Left ventricle myocardium superior (tissue), 1 donor: ENCODE measurements at regions not wholly inside any gene's neighbourhood (a gene's known extent, or its start where the extent isn't known, plus 50 kb on each side); places are given as distances from the start of the nearest gene placed in this dataset.

Source experiments
- ATAC-seq: fragments of 200-7000 bp; cut with Tn5 transposase; one replicate; pipeline ENCODE4 v1.9.1; 2020; ENCODE audit warnings: mild to moderate bottlenecking, moderate library complexity
- DNase-seq: peaks from one replicate; pipeline ENCODE4 v3.0.0-alpha.2; 2020
- intact Hi-C: fragments of 100-400 bp; cut with micrococcal nuclease; formaldehyde crosslinking; loops from one replicate; pipeline ENCODE4 v1.11.0; 2022
- donor health status: DM: no; HTN: yes; CAD: no; lungs with severe emphysema.

DNA sequence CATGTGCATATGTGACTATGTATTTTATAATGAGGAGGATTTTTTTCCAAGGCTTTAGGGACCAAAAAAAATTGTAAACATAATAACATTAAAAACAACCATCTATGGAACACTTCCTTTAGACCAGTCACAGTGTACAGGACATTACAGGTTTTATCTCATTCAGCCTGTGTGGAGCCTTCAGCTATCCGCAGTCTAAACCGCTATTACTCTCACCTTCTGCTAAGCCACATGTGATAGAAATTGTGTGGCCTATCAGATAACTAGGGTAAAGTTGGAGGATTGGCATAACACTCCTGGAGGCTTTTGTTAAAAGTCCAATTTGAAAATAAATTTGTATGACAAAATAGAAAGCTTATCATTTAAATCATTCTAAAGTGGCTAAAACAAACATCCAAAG is 281.2 kb upstream of the TMTC1 start:
- no peak for ATAC-seq
- intact Hi-C loops = no loop called here

DNA sequence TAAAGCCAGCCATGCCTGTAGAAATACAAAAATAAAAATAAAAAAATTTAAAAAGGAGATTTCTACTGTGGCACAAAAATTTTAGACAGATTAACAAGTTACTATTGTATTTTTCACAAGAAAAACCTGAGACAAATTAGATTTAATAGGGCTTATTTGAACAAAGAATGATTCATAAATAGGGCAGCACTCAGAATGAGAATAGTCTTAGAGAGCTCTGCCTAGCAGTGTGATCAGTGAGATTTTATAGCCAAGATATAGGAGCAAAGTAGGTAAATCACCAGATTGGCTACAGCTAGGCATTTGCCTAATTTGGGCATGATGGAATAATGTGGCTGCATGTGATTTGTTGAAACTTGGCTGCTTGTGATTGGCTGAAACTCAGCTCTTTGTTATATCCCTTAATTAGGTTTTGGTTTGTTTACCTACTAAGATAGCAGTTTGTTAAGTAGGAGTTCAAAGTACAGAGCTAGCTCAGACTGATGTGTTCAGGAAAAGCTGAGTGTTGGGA is 279.7 kb upstream of the TMTC1 start:
- intact Hi-C loops = no loop called here
- DNase-seq (no peak), ATAC-seq (no peak)

More for the DNA sequence above, 281.2 kb upstream of the TMTC1 start:
- no peak for DNase-seq

GRCh38 chr12:30048371-30048770 is 264.6 kb upstream of the TMTC1 start:
- intact Hi-C loops = no loop called here
- DNase-seq = no peak
- no peak for ATAC-seq

DNA sequence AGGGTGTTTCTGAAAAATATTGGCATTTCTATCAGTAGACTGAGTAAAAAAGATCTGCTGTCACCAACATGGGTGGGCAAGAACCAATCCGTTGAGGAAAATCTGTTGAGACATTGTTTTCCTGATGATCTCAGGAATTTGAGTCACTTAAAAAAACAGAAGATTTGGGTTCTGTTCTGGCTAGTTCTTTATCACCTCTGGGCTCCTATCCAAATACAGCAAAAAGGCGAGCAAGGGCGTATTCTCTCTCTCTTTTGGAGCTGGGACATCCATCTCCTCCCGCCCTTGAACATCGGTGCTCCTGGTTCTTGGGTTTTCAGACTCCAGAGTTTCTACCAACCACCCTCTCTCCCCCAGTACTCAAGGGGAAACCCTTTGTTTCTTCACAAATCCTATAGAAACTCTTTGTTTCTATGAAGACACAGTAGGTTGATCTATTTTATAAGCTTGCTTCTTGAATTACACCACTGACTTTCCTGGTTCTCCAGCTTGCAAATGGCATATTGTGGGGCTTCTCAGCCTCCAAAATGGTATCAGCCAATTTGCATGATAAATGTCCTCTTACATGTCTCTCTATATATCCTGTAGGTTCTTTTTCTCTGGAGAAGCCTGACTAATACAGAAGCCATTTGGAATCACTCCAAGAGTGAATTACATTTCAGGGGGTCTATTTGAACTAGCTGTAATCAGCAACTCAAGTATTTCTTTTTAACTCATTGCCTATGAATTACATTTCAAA is 263.9 kb upstream of the TMTC1 start:
- intact Hi-C loops = no loop called here
- no peak for ATAC-seq

GRCh38 chr12:30046376-30046775 is 262.6 kb upstream of the TMTC1 start:
- intact Hi-C loops = no loop called here
- DNase-seq = no peak
- ATAC-seq = no peak

More for the DNA sequence above, 263.9 kb upstream of the TMTC1 start:
- no peak for DNase-seq

DNA sequence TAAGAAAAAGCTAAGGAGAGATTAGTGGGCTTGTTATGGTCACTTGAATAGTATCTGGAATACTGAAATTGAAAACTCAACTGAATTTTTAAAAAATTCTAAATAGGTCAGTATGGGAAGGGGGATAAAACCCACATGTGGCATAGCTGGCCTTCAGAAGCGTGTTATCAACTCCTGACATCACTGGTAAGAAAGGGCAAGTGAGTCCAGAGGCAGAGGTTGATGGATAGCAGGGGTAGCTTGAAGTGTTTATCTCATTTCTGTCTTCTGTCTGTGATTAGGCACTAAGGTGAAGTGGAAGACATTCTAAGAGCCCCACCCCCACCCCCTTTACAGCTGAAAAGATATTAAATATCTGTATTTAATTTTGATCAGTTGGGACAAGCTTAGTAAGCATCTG is 261.4 kb upstream of the TMTC1 start:
- DNase-seq (no peak), ATAC-seq (no peak)
- intact Hi-C loops = no loop called here

- intact Hi-C loops = no loop called here
- no peak for DNase-seq
- ATAC-seq = no peak
These were observed 260.5 kb upstream of the TMTC1 start for GRCh38 chr12:30044206-30044605.

GRCh38 chr12:30043151-30043847 is 259.6 kb upstream of the TMTC1 start:
- ATAC-seq = no peak
- DNase-seq = no peak
- intact Hi-C loops = no loop called here

- no peak for DNase-seq
- intact Hi-C loops = no loop called here
- ATAC-seq = no peak
These were observed 257.4 kb upstream of the TMTC1 start for GRCh38 chr12:30041096-30041495.

DNA sequence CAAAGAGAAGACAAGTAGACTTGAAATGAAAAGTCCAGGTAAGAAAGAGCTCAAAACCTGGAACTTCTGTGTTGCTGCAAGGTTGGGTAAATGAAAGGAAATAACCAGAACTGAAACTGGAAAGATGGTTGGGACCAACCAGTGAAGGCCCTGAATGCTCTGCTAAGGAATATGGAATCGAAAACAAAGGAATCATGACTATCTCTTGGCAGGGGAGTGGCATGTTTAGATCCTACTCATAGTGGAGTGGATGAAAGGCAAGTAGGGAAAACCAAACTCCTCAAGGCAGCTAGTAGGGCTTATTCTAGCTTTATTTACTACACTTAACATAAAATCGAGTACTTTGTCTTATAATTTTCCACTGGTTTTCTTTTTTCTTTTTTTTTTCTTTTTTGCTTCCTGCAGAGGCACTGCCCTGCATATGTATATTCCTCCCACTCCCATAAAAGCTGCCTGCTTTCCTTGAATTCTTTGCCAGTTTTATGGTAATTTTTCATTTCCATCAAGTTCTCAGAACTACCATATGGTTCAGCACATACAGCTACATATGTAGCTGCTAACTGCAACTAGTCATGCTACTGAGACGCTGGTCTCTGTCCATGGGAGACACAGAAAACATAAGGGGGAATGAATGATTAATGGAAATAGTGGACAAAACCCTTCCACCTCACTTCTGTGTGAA is 247.1 kb upstream of the TMTC1 start:
- DNase-seq (no peak), ATAC-seq (no peak)

GRCh38 chr12:30026621-30027234 is 243.0 kb upstream of the TMTC1 start:
- no peak for ATAC-seq
- intact Hi-C loops = no loop called here
- DNase-seq = no peak

More for the DNA sequence above, 247.1 kb upstream of the TMTC1 start:
- intact Hi-C loops = no loop called here

DNA sequence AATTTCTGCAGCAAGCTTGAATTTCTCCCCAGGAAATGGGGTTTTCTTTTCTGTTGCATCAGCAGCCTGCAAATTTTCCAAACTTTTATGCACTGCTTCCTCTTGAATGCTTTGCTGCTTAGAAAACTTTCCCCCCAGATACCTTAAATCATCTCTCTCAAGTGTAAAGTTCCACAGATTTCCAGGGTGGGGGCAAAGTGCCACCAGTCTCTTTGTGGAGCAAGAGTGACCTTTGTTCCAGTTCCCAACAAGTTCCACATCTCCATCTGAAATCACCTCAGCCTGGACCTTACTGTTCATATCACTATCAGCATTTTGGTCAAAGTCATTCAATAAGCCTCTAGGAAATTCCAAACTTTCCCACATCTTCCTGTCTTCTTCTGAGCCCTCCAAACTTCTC is 241.6 kb upstream of the TMTC1 start:
- intact Hi-C loops = no loop called here
- no peak for DNase-seq
- no peak for ATAC-seq

DNA sequence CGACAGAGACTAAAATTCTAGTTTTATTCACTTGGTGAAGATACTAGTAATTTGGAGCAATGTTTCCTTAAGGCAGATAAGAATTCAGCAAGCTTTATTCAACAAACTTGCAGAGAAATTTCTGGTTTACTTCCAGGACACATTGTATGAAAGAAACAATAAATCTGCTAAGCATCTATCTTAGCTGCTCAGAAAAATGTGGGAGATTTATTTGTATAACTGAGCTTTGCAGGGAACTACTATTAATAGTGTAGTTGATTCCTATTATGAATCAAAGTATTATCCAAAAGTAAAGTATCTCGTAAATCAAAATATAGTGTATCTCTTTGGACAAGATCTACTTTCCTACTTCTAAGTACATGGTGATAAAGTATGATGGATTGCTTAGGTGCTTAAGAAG is 239.4 kb upstream of the TMTC1 start:
- no peak for DNase-seq
- ATAC-seq = no peak
- intact Hi-C loops = no loop called here

DNA sequence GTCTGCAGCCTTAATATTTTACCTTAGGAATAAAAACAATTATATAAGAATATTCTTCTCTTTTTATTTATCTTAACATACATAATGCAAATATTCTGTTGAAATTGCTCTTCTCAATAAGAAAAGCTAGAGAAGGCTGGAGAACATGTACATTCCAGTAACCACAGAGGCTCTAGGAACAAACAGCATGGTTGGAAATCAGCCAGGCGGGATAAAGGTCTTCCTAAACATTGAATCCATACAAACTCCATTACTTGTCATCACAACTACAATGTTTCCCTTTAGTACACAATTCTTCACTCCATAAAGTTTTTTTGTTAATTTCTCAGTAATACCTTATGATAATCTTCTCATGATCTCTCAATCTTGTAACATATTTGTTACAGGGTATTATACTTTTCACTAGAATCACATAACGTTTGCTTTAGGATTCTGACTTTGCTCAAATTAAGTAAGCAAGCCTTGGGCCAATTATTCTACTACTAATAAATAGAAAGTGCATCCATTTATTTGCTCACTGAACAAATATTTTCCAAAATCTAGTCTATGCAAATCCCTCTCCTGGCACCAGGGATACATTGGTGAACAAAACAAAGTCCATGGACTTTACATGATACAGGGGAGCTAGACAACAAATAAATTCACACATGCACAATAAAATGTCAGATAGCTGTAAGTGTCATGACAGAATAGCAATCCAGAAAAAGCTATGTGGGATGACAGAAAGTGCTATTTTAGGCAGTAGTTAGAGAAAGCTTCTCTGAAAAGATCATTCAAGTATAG is 237.5 kb upstream of the TMTC1 start:
- ATAC-seq = no peak
- intact Hi-C loops = no loop called here
- DNase-seq = no peak

- no peak for ATAC-seq
- intact Hi-C loops = no loop called here
- no peak for DNase-seq
These were observed 235.8 kb upstream of the TMTC1 start for GRCh38 chr12:30019366-30020140.

DNA sequence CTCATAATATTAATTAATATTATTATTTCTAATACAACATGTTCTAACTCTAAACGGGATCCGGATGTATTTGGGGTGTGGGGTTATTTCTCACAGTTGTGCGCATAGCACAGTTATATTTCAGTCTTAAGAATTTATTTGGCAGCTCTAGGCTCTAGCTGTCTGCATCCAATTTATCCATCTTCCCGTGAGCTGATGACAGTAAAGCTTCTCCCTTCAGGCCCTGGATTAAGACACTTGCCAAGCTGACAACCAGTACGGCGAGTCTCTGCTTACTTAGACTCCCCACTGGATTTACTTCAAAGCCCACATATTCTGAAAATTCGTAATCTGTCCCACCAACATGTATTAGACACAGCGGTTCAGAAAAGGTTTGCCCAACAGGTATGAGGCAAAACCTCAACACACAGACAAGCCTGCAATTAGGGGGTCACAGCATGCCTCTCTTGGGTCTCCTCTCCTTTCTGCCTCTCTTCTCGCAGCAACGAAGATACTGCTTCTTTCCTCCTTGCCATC is 232.9 kb upstream of the TMTC1 start:
- intact Hi-C loops = no loop called here
- DNase-seq (no peak), ATAC-seq (no peak)

GRCh38 chr12:30015631-30016337 is 232.0 kb upstream of the TMTC1 start:
- no peak for ATAC-seq
- intact Hi-C loops = no loop called here
- no peak for DNase-seq

- ATAC-seq (no peak), DNase-seq (no peak)
- intact Hi-C loops = no loop called here
These were observed 231.2 kb upstream of the TMTC1 start for GRCh38 chr12:30014991-30015390.
